ENCODE measurements at regions not wholly inside any gene's neighbourhood (a gene's known extent, or its start where the extent isn't known, plus 50 kb on each side); places are given as distances from the start of the nearest gene placed in this dataset.

GRCh38 chr4:92231511-92231910 is 72.3 kb upstream of the GRID2 start:
- TF ChIP-seq CTCF (IDR thresholded peaks at IDR 0.05; ENCODE audit: unreplicated experiment in 3 of 3): no peak
- Mint-ChIP-seq H3K27me3 (ENCODE audit: low read depth) (no peaks in the 10 kb centered on the region), H3K36me3 (ENCODE audit: low read depth) (no peaks in the 10 kb centered on the region), H3K27ac (no peak overlapping the region), H3K9me3 (no peaks in the 10 kb centered on the region), H3K4me1 (peaks cover 4% of the 10 kb centered on the region), H3K4me3 (no peak overlapping the region)

GRCh38 chr4:92232566-92232965 is 71.2 kb upstream of the GRID2 start:
- Mint-ChIP-seq H3K27ac (no peak overlapping the region), H3K36me3 (ENCODE audit: low read depth) (no peaks in the 10 kb centered on the region), H3K9me3 (no peaks in the 10 kb centered on the region), H3K27me3 (ENCODE audit: low read depth) (no peaks in the 10 kb centered on the region), H3K4me1 (peaks cover 4% of the 10 kb centered on the region), H3K4me3 (no peak overlapping the region)
- TF ChIP-seq CTCF (IDR thresholded peaks at IDR 0.05; ENCODE audit: unreplicated experiment in 3 of 3): no peak

- Mint-ChIP-seq H3K9me3 (peaks cover 4% of the 10 kb centered on the region), H3K36me3 (ENCODE audit: low read depth) (no peaks in the 10 kb centered on the region), H3K4me3 (no peak overlapping the region), H3K27me3 (ENCODE audit: low read depth) (no peaks in the 10 kb centered on the region), H3K4me1 (peaks cover 4% of the 10 kb centered on the region), H3K27ac (no peak overlapping the region)
- TF ChIP-seq CTCF (IDR thresholded peaks at IDR 0.05; ENCODE audit: unreplicated experiment in 3 of 3): no peak
Measured at GRCh38 chr4:92234393-92235176, 69.2 kb upstream of the GRID2 start.

- no peak for TF ChIP-seq CTCF (IDR thresholded peaks at IDR 0.05; ENCODE audit: unreplicated experiment in 3 of 3)
- H3K4me1 Mint-ChIP-seq: peaks cover 4% of the 10 kb centered on the region
Measured at GRCh38 chr4:92235731-92236130, 68.0 kb upstream of the GRID2 start.

GRCh38 chr4:92236877-92237276 is 66.9 kb upstream of the GRID2 start:
- Mint-ChIP-seq H3K27ac (no peak overlapping the region), H3K4me3 (no peak overlapping the region), H3K4me1 (peaks cover 4% of the 10 kb centered on the region), H3K27me3 (ENCODE audit: low read depth) (no peaks in the 10 kb centered on the region), H3K36me3 (ENCODE audit: low read depth) (no peaks in the 10 kb centered on the region), H3K9me3 (peaks cover 6% of the 10 kb centered on the region)
- TF ChIP-seq CTCF (IDR thresholded peaks at IDR 0.05; ENCODE audit: unreplicated experiment in 3 of 3): no peak

More at GRCh38 chr4:92235731-92236130, 68.0 kb upstream of the GRID2 start:
- no peaks in the 10 kb centered on the region for H3K36me3 Mint-ChIP-seq (ENCODE audit: low read depth)
- H3K27me3 Mint-ChIP-seq (ENCODE audit: low read depth): no peaks in the 10 kb centered on the region
- H3K27ac Mint-ChIP-seq: no peak overlapping the region
- H3K4me3 Mint-ChIP-seq: no peak overlapping the region
- peaks cover 4% of the 10 kb centered on the region for H3K9me3 Mint-ChIP-seq

- no peak overlapping the region for H3K4me3 Mint-ChIP-seq
- peaks cover 6% of the 10 kb centered on the region for H3K9me3 Mint-ChIP-seq
- peaks cover 4% of the 10 kb centered on the region for H3K4me1 Mint-ChIP-seq
- TF ChIP-seq CTCF (IDR thresholded peaks at IDR 0.05; ENCODE audit: unreplicated experiment in 3 of 3): no peak
- no peaks in the 10 kb centered on the region for H3K27me3 Mint-ChIP-seq (ENCODE audit: low read depth)
- H3K36me3 Mint-ChIP-seq (ENCODE audit: low read depth): no peaks in the 10 kb centered on the region
- no peak overlapping the region for H3K27ac Mint-ChIP-seq
Measured at GRCh38 chr4:92237559-92237958, 66.2 kb upstream of the GRID2 start.

Measured in nephron (organoid).